GM21529 (cell line): ENCODE measurements at regions not wholly inside any gene's neighbourhood (a gene's known extent, or its start where the extent isn't known, plus 50 kb on each side); places are given as distances from the start of the nearest gene placed in this dataset.
"Not testable (repeated sequence)": the region's sequence is repeated elsewhere in the genome, so short reads cannot be mapped to it uniquely, and the experiment has no call there.

Experiments used
- ATAC-seq: cut with Tn5 transposase; IDR thresholded peaks from one replicate; pipeline ENCODE4 v1.9.1; 2021; ENCODE audit not compliant: unreplicated experiment

- no peak for ATAC-seq
These were observed 143.9 kb upstream of the SLC1A3 start for GRCh38 chr5:36462295-36463021.

DNA sequence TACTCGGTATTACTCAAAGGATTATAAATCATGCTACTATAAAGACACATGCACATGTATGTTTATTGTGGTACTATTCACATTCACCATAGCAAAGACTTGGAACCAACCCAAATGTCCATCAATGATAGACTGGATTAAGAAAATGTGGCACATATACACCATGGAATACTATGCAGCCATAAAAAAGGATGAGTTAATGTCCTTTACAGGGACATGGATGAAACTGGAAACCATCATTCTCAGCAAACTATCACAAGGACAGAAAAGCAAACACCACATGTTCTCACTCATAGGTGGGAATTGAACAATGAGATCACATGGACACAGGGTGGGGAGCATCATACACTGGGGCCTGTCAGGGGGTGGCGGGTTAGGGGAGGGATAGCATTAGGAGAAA lies 130.5 kb upstream of the SLC1A3 start:
- not testable (repeated sequence) for ATAC-seq

DNA sequence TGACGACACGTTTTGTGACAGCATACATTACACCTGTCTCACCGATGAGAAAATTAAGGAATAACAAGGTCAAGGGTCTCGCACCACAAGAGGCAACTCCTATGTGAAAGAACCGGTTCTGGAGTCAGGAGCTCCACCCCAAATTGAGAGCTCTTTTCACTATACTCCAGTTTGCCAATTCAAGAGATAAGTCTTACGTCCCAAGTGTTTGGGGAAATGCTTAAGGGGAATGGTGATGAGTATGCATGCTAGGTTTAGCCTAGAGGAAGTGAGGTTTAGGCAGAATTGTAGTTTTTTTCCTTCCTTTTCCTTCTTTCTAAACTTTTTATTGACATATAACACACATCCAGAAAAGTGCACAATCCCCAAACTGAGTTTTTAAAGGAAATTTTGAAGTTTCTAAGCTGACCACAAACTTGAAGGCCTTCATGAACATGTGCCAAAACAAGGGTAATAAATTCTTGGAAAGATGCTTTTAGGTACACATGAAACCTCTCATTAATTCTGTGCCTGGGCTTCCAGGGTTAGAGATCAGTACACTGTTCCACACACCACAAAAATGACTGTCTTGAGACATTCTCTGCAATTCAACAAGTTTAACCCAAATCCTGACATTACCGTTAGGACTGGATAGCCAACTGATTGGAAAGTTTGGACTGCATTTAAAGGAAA lies 127.6 kb upstream of the SLC1A3 start:
- no peak for ATAC-seq

DNA sequence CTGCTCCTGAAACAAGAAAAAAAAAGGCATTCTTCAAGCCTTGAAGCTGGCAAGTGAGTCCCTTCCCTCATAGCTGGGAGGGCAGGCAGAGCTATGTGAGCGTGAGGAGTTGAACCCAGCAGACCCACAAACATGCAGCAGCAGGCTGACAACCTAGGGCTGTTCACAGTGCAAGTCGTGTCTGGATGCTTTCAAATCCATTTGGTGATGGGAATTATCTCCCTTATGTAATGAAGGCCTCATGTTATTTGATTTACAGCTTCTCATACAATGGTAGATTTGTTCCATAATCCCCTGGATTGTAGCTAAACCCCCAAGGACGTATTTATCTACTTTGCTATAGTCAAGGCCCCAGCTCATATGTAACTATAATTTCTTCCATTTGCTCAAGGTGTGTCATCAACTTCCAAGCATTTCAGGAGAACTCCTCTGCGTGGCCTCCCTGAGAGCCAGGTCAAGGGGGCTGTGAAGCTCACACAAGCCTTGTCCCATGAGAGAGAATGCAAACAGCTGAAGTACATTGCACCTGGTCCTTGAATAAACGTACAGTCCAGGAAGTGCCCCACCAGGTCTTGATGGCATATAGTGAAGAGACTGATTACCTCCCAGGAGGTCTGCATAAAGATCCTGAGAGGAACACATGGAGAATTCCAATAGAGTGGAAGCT lies 124.8 kb upstream of the SLC1A3 start:
- ATAC-seq = no peak

DNA sequence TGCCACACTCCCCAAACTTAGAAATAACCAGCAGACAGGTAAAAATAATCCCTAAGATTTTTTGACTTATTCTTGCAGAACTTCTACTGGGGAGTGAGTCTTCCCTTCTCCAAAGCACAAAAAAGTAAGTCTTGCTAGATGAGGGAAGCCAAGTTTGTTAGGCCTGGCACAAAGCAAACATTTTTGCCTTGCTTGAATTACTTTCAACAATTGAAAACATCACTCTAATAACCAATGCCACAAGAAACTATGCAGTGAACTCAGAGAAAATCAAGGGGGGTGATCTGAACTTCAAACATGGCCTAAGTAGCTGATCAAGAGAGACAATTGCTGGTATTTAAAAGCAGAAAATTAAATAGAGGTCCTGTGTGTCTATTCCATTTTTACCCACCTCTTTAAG lies 123.6 kb upstream of the SLC1A3 start:
- no peak for ATAC-seq

GRCh38 chr5:36489505-36489904 lies 116.9 kb upstream of the SLC1A3 start:
- no peak for ATAC-seq

DNA sequence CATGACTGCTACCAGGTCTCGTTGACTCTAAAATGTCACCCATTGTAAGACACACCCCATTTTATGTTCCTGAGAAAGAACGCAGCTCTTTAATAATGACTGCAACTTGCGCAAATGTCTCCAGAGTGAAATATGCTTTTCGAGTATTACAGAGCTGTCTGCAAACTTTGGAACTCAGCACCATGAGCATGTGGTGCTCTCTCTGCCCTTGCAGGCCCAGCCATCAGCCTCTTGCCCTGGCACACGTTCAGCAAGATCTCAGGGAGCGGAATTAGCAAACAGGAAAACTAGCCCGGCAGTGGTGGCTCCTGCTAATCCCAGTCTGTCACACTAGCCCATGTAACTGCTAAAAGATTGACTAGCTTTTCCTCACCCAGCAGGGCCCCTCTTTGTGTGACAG lies 114.5 kb upstream of the SLC1A3 start:
- ATAC-seq = no peak

GRCh38 chr5:36492984-36493654 lies 113.3 kb upstream of the SLC1A3 start:
- ATAC-seq = no peak

GRCh38 chr5:36494028-36494427 lies 112.4 kb upstream of the SLC1A3 start:
- no peak for ATAC-seq

DNA sequence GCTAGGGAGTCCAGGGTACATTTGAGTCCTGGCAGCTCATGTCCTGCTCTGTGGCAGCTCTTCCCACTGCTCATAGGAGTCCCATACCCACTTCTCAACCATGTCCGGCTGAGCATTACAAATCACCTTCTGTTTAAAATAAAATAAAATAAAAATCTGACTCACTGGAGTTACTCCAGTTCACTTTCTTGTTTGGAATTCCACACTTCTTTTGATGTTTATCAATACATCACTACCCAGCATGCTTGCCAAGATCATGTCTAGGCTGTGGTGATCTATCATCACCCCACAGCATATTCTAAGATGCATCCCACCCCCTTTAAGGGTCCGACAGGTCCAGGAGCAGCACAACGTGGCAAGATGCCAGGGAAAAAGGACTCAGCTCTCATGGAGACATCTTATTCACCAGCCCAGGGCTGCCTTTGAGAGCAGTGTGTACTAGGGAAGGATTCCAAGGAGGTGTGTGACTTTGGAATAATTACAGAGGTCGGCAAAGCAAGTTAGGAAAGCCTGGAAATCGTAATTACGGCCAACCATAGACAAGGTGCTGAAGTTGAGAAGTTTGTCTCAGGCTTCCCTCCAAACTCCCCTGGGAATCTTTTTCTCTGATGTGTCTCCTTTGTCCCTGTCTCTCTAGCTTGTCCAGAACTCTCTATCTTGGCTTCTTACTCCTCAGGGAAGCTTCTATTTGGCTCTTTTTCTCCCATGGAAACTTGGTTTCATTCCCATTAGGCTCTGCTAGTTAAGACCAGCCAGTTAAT lies 111.4 kb upstream of the SLC1A3 start:
- no peak for ATAC-seq

DNA sequence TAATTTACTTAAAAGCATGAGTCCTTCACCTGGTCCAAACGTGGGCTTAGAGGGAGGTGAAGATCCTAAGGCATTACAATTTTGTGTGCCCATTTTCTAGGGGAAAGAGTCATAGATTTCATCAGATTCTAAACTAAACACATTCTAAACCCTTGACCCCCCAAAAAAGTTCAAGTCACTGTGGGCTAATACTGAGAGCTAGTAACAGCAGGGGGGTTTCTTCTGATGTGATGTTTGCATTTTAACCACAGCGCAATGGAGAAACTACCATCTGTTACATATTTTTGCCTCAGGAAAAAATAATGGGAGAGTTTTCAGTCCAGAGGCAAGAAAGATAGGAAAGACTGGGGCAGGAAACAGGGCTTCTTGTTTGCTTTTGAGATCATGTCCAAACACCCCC lies 110.8 kb upstream of the SLC1A3 start:
- no peak for ATAC-seq

- no peak for ATAC-seq
These were observed 109.9 kb upstream of the SLC1A3 start for GRCh38 chr5:36496471-36496870.

DNA sequence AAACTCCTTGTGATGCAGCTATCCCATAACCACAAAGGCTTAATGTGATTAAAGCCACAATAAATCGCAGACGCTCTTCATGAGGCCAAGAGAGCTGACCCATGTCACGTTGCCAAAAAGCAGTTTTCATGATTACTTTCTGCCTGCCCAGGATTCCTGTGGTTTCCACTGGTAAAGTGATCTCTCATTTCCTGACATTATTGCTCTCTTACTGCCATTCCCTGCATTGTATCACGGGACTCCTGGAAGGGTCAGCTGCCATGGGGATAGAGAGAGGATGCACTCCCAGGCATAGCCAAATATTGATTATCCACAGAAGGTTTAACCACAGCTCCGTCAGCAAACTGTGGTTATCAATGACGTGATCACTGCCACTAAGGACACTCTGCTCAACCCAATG lies 103.8 kb upstream of the SLC1A3 start:
- no peak for ATAC-seq

DNA sequence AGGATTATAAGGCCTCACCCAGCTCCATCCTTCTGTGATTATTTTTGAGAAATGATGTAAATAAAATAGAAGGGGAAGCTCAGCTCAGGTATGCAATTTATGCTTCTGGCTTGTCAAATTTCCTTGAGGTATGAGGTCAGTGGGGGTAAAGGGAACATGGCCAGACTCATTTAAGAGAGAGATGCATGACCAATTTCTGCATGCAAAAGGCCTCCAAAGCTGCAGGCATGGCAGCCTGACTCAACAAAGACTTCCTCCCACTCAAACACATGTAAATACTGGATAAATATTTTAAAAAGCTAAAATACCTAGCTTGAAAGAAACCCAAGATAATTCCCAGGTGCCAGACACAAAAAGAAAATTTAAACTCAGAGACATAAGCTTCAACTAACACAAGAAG lies 101.4 kb upstream of the SLC1A3 start:
- ATAC-seq = no peak

- ATAC-seq = peak; percentile 79
These were observed 99.0 kb upstream of the SLC1A3 start for GRCh38 chr5:36507332-36507952.

DNA sequence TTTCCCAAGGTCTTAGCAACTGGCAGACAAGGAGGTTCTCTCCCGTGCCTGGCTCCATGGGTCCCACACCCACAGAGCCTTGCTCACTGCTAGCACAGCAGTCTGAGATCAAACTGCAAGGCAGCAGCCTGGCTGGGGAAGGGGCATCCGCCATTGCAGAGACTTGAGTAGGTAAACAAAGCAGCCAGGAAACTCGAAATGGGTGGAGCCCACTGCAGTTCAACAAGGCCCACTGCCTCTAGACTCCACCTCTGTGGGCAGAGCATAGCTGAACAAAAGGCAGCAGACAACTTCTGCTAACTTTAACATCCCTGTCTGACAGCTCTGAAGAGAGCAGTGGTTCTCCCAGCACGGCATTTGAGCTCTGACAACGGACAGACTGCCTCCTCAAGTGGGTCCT lies 98.1 kb upstream of the SLC1A3 start:
- ATAC-seq = not testable (repeated sequence)

DNA sequence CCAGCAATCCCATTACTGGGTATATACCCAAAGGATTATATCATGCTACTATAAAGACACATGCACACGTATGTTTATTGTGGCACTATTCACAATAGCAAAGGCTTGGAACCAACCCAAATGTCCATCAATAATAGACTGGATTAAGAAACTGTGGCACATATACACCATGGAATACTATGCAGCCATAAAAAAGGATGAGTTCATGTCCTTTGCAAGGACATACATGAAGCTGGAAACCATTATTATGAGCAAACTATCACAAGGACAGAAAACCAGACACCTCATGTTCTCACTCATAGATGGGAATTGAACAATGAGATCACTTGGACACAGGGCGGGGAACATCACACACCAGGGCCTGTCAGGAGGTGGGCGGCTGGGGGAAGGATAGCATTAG lies 92.8 kb upstream of the SLC1A3 start:
- ATAC-seq = not testable (repeated sequence)

- no peak for ATAC-seq
These were observed 86.5 kb upstream of the SLC1A3 start for GRCh38 chr5:36519881-36520280.

GRCh38 chr5:36521219-36521618 lies 85.2 kb upstream of the SLC1A3 start:
- ATAC-seq = no peak
